Peyer's patch (tissue), 4 donors: ENCODE measurements at regions not wholly inside any gene's neighbourhood (a gene's known extent, or its start where the extent isn't known, plus 50 kb on each side); places are given as distances from the start of the nearest gene placed in this dataset.

Experiments
- CTCF ChIP-seq, 6 experiments: fragments of 450-650 bp in 4 of 6; fragments of 200-600 bp in 2 of 6; sonication (generic) in 1 of 6; IDR thresholded peaks; one replicate each; pipeline ENCODE4 v1.5.1; 2017 to 2019; ENCODE audit warnings: antibody characterized with exemption in 6 of 6, mild to moderate bottlenecking in 3 of 6, moderate library complexity in 1 of 6
- POLR2A ChIP-seq, 2 donors: fragments of 450-650 bp; IDR thresholded peaks; one replicate each; pipeline ENCODE4 v1.5.1; 2017; ENCODE audit warnings: antibody characterized with exemption in 2 of 2, mild to moderate bottlenecking in 2 of 2, moderate library complexity in 2 of 2

- TF ChIP-seq POLR2A (IDR thresholded peaks at IDR 0.05): no peak
- TF ChIP-seq CTCF (IDR thresholded peaks at IDR 0.05): no peak
These were observed 188.9 kb upstream of the FOXG1 start for GRCh38 chr14:28577711-28578131.
